Fibroblast of mammary gland (primary cell): ENCODE measurements at regions not wholly inside any gene's neighbourhood (a gene's known extent, or its start where the extent isn't known, plus 50 kb on each side); places are given as distances from the start of the nearest gene placed in this dataset.

Experiments used
- DNase-seq: peaks from one replicate; pipeline ENCODE4 v3.0.0-alpha.2; 2010; ENCODE audit warnings: low read depth
- H3K4me3 ChIP-seq: 2 replicates; pipeline ENCODE4 v1.5.1; 2011; ENCODE audit warnings: low read depth, mild to moderate bottlenecking, low read length, moderate library complexity; ENCODE audit not compliant: control insufficient read depth
- TF ChIP-seq, protein P1 (sequence below): conservative IDR thresholded peaks from 2 replicates; pipeline ENCODE4 v1.5.1; 2011; ENCODE audit warnings: low read depth, low read length, inconsistent platforms; ENCODE audit not compliant: control insufficient read depth, insufficient read depth

DNA sequence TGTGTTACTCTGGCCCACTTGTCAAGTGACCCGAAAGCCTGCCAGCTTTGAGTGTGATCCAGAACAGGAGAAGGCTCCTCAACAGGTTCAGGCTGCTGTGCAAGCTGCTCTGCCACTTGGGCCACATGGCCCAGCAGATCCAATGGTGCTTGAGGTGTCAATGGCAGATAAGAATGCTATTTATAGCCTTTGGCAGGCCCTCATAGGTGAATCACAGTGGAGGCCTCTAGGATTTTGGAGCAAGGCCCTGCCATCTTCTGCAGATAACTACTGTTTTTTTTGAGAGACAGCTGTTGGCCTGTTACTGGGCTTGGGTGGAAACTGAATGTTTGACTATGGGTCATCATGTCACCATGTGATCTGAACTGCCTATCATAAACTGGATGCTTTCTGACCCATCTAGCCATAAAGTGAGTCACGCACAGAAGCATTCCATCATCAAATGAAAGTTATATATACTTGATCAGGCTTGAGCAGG is 180.8 kb downstream of the CARTPT start:
- TF ChIP-seq, protein P1, sequence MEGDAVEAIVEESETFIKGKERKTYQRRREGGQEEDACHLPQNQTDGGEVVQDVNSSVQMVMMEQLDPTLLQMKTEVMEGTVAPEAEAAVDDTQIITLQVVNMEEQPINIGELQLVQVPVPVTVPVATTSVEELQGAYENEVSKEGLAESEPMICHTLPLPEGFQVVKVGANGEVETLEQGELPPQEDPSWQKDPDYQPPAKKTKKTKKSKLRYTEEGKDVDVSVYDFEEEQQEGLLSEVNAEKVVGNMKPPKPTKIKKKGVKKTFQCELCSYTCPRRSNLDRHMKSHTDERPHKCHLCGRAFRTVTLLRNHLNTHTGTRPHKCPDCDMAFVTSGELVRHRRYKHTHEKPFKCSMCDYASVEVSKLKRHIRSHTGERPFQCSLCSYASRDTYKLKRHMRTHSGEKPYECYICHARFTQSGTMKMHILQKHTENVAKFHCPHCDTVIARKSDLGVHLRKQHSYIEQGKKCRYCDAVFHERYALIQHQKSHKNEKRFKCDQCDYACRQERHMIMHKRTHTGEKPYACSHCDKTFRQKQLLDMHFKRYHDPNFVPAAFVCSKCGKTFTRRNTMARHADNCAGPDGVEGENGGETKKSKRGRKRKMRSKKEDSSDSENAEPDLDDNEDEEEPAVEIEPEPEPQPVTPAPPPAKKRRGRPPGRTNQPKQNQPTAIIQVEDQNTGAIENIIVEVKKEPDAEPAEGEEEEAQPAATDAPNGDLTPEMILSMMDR, result no peak
- peak; percentile 72 for DNase-seq
- H3K4me3 ChIP-seq, result no peak overlapping the region

DNA sequence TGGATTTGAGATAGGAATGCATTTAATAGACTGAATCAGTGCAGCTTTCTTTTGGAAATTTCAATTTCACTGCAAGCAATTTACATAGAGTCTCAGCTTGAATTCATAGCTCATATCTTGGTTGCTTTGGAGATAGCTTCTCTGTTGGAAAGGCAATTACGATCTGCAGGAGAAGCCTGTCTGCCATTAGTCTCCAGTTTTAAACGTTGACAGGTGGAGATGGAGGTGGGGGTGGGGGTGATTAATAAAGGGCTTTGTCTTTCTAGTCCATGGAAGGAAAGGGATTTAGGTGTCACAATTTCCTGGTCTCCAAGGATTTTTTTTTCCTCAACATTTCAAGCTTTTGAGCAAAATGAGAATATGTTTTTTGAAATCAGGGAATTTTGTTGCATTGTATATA is 184.7 kb downstream of the CARTPT start:
- TF ChIP-seq, protein P1, result no peak
- H3K4me3 ChIP-seq, result no peak overlapping the region
- DNase-seq, result no peak

DNA sequence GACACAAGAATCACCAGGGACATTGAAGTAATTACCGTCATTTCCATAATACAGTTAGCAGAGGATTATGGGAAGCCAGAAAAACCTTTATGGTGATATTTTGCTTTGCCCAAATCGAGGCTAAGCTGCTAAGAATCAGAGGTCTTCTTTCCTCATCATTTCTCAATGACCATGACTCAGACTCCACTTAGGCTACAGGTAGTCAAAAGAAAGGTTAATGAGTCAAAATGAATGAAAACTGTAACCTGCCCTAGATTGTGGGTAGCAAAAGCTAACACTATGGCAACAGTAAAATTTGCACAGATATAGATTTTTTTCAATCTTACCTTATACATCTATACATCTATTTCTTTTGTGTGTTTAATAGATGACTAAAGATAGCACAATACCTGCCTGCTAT is 185.8 kb downstream of the CARTPT start:
- H3K4me3 ChIP-seq, result no peak overlapping the region
- TF ChIP-seq, protein P1, result no peak
- DNase-seq, result no peak

GRCh38 chr5:71905834-71906711 is 187.0 kb downstream of the CARTPT start:
- H3K4me3 ChIP-seq, result no peak overlapping the region
- TF ChIP-seq, protein P1, result no peak
- peak; percentile 12 for DNase-seq

- H3K4me3 ChIP-seq, result no peak overlapping the region
- TF ChIP-seq, protein P1, result no peak
- DNase-seq, result no peak
These were observed 188.0 kb downstream of the CARTPT start for GRCh38 chr5:71907001-71907588.

DNA sequence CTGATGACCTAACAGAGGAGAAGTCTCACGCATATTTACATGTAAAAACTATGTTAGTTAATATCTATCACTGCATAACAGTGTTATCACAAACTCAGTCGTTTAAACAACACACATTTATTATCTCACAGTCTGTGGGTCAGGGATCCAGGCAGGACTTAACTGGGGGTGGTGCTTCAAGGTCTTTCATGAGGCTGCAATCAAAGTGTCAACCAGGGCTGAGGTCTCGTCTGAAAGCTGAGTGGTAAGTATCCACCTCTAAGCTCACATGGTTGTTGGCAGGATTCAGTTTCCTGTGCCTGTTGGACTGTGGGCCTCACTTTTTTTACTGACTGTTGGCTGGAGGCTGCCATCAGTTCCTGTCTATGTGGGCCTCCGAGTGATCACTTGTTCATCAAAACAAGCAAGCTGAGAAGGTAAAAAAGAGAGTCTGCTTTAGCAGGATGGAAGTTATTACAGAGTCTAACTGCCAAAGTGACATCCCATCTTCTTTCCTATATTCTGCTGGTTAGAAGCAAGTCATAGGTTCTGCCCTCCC is 188.6 kb downstream of the CARTPT start:
- TF ChIP-seq, protein P1, result no peak
- no peak for DNase-seq
- H3K4me3 ChIP-seq, result no peak overlapping the region
